NCI-H1694 (cell line): ENCODE measurements at regions not wholly inside any gene's neighbourhood (a gene's known extent, or its start where the extent isn't known, plus 50 kb on each side); places are given as distances from the start of the nearest gene placed in this dataset.

Experiments used
- DNase-seq: peaks from one replicate; lab custom pipeline; 2025; lab: John Stamatoyannopoulos, UW

GRCh38 chr16:51723036-51723724 is 572.1 kb upstream of the SALL1 start:
- DNase-seq = no peak

- no peak for DNase-seq
These were observed 571.4 kb upstream of the SALL1 start for GRCh38 chr16:51722467-51722866.

GRCh38 chr16:51719376-51719775 is 568.3 kb upstream of the SALL1 start:
- DNase-seq = no peak

GRCh38 chr16:51716195-51716594 is 565.1 kb upstream of the SALL1 start:
- DNase-seq = no peak

GRCh38 chr16:51713502-51713901 is 562.4 kb upstream of the SALL1 start:
- DNase-seq = no peak

- no peak for DNase-seq
These were observed 560.0 kb upstream of the SALL1 start for GRCh38 chr16:51710905-51711563.

GRCh38 chr16:51710186-51710585 is 559.1 kb upstream of the SALL1 start:
- no peak for DNase-seq

- no peak for DNase-seq
These were observed 557.8 kb upstream of the SALL1 start for GRCh38 chr16:51708861-51709260.

GRCh38 chr16:51707666-51708065 is 556.6 kb upstream of the SALL1 start:
- DNase-seq = no peak

GRCh38 chr16:51705142-51705541 is 554.1 kb upstream of the SALL1 start:
- no peak for DNase-seq

GRCh38 chr16:51701025-51701424 is 550.0 kb upstream of the SALL1 start:
- no peak for DNase-seq

- DNase-seq = no peak
These were observed 548.8 kb upstream of the SALL1 start for GRCh38 chr16:51699686-51700396.

GRCh38 chr16:51698647-51699046 is 547.6 kb upstream of the SALL1 start:
- no peak for DNase-seq

GRCh38 chr16:51697454-51697853 is 546.4 kb upstream of the SALL1 start:
- DNase-seq = no peak

- peak; percentile 78 for DNase-seq
These were observed 545.3 kb upstream of the SALL1 start for GRCh38 chr16:51696376-51696775.

GRCh38 chr16:51691109-51691508 is 540.0 kb upstream of the SALL1 start:
- DNase-seq = no peak

- DNase-seq = no peak
These were observed 534.4 kb upstream of the SALL1 start for GRCh38 chr16:51685498-51685897.

- no peak for DNase-seq
These were observed 532.8 kb upstream of the SALL1 start for GRCh38 chr16:51683882-51684281.

- DNase-seq = no peak
These were observed 531.8 kb upstream of the SALL1 start for GRCh38 chr16:51682905-51683304.

GRCh38 chr16:51674615-51675014 is 523.5 kb upstream of the SALL1 start:
- DNase-seq = no peak

GRCh38 chr16:51670527-51670926 is 519.5 kb upstream of the SALL1 start:
- DNase-seq = no peak

- no peak for DNase-seq
These were observed 515.8 kb upstream of the SALL1 start for GRCh38 chr16:51666821-51667220.

- no peak for DNase-seq
These were observed 515.0 kb upstream of the SALL1 start for GRCh38 chr16:51666074-51666473.
